Thyroid gland (tissue), 4 donors: ENCODE measurements at regions not wholly inside any gene's neighbourhood (a gene's known extent, or its start where the extent isn't known, plus 50 kb on each side); places are given as distances from the start of the nearest gene placed in this dataset.

Experiments
- DNase-seq, 2 donors: peaks; one replicate each; pipeline ENCODE4 v3.0.0-alpha.2; 2019
- H3K27ac ChIP-seq, 3 donors: fragments of 200-600 bp; sonication (generic); 1 replicate in 2 of 3; 2 replicates in 1 of 3; pipeline ENCODE4 v1.5.1; 2016 to 2019; ENCODE audit warnings: mild to moderate bottlenecking in 1 of 3, moderate library complexity in 1 of 3
- H3K27me3 ChIP-seq: fragments of 200-600 bp; sonication (generic); one replicate; pipeline ENCODE4 v1.5.1; 2019
- H3K36me3 ChIP-seq, 2 donors: fragments of 200-600 bp; sonication (generic); one replicate each; pipeline ENCODE4 v1.5.1; 2016 to 2019
- H3K4me1 ChIP-seq, 2 donors: fragments of 200-600 bp; sonication (generic); one replicate each; pipeline ENCODE4 v1.5.1; 2017 to 2019
- H3K4me3 ChIP-seq, 3 donors: fragments of 200-600 bp; sonication (generic); replicated peaks in 1 of 3; 1 replicate in 2 of 3; 2 replicates in 1 of 3; pipeline ENCODE4 v1.5.1; 2016; ENCODE audit warnings: mild to moderate bottlenecking in 1 of 3
- H3K9me3 ChIP-seq: fragments of 200-600 bp; sonication (generic); one replicate; pipeline ENCODE4 v1.5.1; 2017
- POLR2A ChIP-seq, 2 donors: fragments of 450-650 bp; IDR thresholded peaks; one replicate each; pipeline ENCODE4 v1.6.1; 2017; ENCODE audit warnings: antibody characterized with exemption in 2 of 2, mild to moderate bottlenecking in 2 of 2, moderate library complexity in 1 of 2
- WGBS, 2 donors: methylation state at CpG; one replicate each; pipeline ENCODE4 v1.1.5; 2017; 5-methylcytosine and 5-hydroxymethylcytosine counted together
- intact Hi-C: fragments of 100-400 bp; cut with DNase I; formaldehyde crosslinking; loops from one replicate; pipeline ENCODE4 v1.15.1; 2023
- TF ChIP-seq, protein P1 (sequence below), 6 experiments: fragments of 200-600 bp in 3 of 6; fragments of 450-650 bp in 3 of 6; sonication (generic) in 3 of 6; IDR thresholded peaks; one replicate each; pipeline ENCODE4 v1.5.1; 2016 to 2019; ENCODE audit warnings: antibody characterized with exemption in 6 of 6, mild to moderate bottlenecking in 2 of 6, inconsistent platforms in 1 of 6, moderate library complexity in 1 of 6

DNA sequence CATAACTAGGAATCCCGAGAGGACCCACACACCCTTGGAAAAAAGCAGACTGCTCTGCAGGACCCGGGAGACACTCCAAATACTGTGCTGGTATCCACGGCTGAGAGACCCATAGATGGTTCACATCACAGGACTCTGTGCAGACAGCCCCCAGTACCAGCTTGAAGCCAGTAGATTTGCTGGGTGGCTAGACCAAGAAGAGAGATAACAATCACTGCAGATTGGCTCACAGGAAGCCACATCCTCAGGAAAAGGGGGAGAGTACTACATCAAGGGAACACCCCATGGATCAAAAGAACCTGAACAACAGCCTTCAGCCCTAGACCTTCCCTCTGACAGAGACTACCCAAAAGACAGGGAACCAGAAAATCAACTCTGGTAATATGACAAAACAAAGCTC, 223.8 kb upstream of the LRATD1 start:
- Histone ChIP-seq H3K9me3 (no peaks in the 10 kb centered on the region), H3K27ac (no peak overlapping the region), H3K27me3 (no peaks in the 10 kb centered on the region), H3K4me3 (no peak overlapping the region), H3K36me3 (no peaks in the 10 kb centered on the region), H3K4me1 (no peaks in the 10 kb centered on the region)
- intact Hi-C loops = no loop called here
- TF ChIP-seq, protein P1, sequence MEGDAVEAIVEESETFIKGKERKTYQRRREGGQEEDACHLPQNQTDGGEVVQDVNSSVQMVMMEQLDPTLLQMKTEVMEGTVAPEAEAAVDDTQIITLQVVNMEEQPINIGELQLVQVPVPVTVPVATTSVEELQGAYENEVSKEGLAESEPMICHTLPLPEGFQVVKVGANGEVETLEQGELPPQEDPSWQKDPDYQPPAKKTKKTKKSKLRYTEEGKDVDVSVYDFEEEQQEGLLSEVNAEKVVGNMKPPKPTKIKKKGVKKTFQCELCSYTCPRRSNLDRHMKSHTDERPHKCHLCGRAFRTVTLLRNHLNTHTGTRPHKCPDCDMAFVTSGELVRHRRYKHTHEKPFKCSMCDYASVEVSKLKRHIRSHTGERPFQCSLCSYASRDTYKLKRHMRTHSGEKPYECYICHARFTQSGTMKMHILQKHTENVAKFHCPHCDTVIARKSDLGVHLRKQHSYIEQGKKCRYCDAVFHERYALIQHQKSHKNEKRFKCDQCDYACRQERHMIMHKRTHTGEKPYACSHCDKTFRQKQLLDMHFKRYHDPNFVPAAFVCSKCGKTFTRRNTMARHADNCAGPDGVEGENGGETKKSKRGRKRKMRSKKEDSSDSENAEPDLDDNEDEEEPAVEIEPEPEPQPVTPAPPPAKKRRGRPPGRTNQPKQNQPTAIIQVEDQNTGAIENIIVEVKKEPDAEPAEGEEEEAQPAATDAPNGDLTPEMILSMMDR (IDR thresholded peaks at IDR 0.05) = no peak
- no peak for TF ChIP-seq POLR2A (IDR thresholded peaks at IDR 0.05)
- DNase-seq = no peak
- WGBS, 2 donors = 85 to 88% methylated on average over 3 of the region's 3 CpGs

DNA sequence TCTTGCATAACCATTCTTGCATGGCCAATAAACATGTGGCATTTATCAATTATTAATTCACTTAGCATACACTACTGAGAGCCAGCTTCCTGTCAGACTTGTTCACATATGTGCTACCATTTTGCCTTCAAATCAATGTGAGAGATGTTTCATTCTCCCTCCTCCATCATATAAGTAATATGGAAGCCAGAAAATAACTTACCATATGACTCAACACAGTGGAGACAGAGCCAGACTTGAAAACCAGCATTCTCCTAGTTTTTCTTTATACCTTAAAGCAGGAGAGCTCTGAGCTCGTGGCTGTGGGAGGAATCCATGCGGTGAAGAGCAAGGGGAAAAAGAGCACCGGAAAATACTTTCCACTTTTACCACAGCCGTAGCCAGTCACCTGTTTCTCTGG, 215.0 kb upstream of the LRATD1 start:
- intact Hi-C loops = no loop called here
- Histone ChIP-seq H3K4me1 (no peaks in the 10 kb centered on the region), H3K27ac (no peak overlapping the region), H3K4me3 (no peak overlapping the region), H3K9me3 (no peaks in the 10 kb centered on the region), H3K36me3 (no peaks in the 10 kb centered on the region), H3K27me3 (no peaks in the 10 kb centered on the region)
- 70 to 82% methylated on average over 4 of the region's 4 CpGs for WGBS, 2 donors
- TF ChIP-seq, protein P1 (IDR thresholded peaks at IDR 0.05) = no peak
- TF ChIP-seq POLR2A (IDR thresholded peaks at IDR 0.05) = no peak
- no peak for DNase-seq

GRCh38 chr2:14418115-14418514, 214.4 kb upstream of the LRATD1 start:
- Histone ChIP-seq H3K4me1 (no peaks in the 10 kb centered on the region), H3K36me3 (no peaks in the 10 kb centered on the region), H3K27ac (no peak overlapping the region), H3K9me3 (no peaks in the 10 kb centered on the region), H3K27me3 (no peaks in the 10 kb centered on the region), H3K4me3 (no peak overlapping the region)
- TF ChIP-seq, protein P1 (IDR thresholded peaks at IDR 0.05) = no peak
- no peak for TF ChIP-seq POLR2A (IDR thresholded peaks at IDR 0.05)
- intact Hi-C loops = no loop called here
- no peak for DNase-seq

GRCh38 chr2:14420851-14421250, 211.7 kb upstream of the LRATD1 start:
- intact Hi-C loops = no loop called here
- 81 to 83% methylated on average over 5 of the region's 5 CpGs for WGBS, 2 donors

DNA sequence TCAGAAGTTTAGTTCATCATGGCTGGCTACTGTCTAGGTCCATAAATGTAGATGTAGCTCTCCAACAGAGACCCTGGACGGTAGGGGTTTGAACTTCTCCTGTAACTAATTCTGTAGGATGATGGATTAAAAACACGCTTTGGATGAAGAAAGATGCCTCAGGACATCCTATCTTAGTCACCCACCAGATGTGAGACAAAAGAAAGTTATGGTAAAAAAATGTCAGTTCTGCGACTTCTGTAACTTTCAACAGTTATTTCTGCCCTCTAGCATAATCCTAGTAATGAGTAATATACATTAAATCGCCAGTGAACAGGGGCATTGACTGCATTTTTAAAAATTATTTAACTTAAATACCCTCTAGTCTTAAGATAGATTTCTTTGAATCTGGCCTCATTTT, 210.1 kb upstream of the LRATD1 start:
- DNase-seq = no peak
- Histone ChIP-seq H3K4me1 (no peaks in the 10 kb centered on the region), H3K27me3 (no peaks in the 10 kb centered on the region), H3K27ac (no peak overlapping the region), H3K4me3 (no peak overlapping the region), H3K9me3 (no peaks in the 10 kb centered on the region), H3K36me3 (no peaks in the 10 kb centered on the region)
- intact Hi-C loops = no loop called here
- no peak for TF ChIP-seq POLR2A (IDR thresholded peaks at IDR 0.05)
- TF ChIP-seq, protein P1 (IDR thresholded peaks at IDR 0.05) = no peak
- 80 to 87% methylated on average over 4 of the region's 4 CpGs for WGBS, 2 donors

More at GRCh38 chr2:14420851-14421250, 211.7 kb upstream of the LRATD1 start:
- no peak for DNase-seq
- H3K4me1 ChIP-seq = no peaks in the 10 kb centered on the region
- no peaks in the 10 kb centered on the region for H3K27me3 ChIP-seq
- H3K36me3 ChIP-seq = no peaks in the 10 kb centered on the region
- H3K27ac ChIP-seq = no peak overlapping the region
- TF ChIP-seq, protein P1 (IDR thresholded peaks at IDR 0.05) = no peak
- no peak for TF ChIP-seq POLR2A (IDR thresholded peaks at IDR 0.05)
- no peaks in the 10 kb centered on the region for H3K9me3 ChIP-seq
- no peak overlapping the region for H3K4me3 ChIP-seq
